HG02610 (cell line): ENCODE measurements at regions not wholly inside any gene's neighbourhood (a gene's known extent, or its start where the extent isn't known, plus 50 kb on each side); places are given as distances from the start of the nearest gene placed in this dataset.
A peak's percentile ranks its signal among the peaks of the same experiment; 100 is the strongest.

Experiments used
- ATAC-seq: cut with Tn5 transposase; IDR thresholded peaks from one replicate; pipeline ENCODE4 v1.9.1; 2021; ENCODE audit warnings: mild to moderate bottlenecking, moderate library complexity; ENCODE audit not compliant: unreplicated experiment

- ATAC-seq: no peak
Measured at GRCh38 chrX:109312757-109313156, 169.1 kb downstream of the GUCY2F start.

DNA sequence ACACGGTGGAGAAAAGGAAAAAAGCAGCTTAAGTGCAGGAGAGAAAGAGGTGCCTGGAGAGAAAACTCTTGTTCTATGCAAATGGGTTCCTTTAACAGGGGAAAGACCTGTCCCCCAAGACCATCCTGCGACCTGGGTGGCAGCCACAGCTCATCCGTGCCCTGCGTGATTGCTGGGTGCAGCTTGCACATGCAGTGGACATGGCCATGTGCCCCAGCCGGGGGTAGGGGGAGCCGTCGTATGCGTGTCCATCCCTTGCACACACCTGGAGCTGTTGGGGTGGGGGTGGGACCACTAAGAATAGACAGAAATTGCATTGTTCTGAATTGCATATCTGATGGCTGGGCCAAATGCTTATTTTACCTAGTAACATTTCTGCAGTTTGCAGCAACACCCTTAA is 171.9 kb downstream of the GUCY2F start:
- ATAC-seq: no peak

- no peak for ATAC-seq
Measured at GRCh38 chrX:109301177-109301576, 180.7 kb downstream of the GUCY2F start.

GRCh38 chrX:109300415-109300814 is 181.5 kb downstream of the GUCY2F start:
- no peak for ATAC-seq

GRCh38 chrX:109299091-109299490 is 182.8 kb downstream of the GUCY2F start:
- ATAC-seq: no peak

- ATAC-seq: no peak
Measured at GRCh38 chrX:109294097-109294814, 187.6 kb downstream of the GUCY2F start.

- ATAC-seq: no peak
Measured at GRCh38 chrX:109283870-109284269, 198.0 kb downstream of the GUCY2F start.

DNA sequence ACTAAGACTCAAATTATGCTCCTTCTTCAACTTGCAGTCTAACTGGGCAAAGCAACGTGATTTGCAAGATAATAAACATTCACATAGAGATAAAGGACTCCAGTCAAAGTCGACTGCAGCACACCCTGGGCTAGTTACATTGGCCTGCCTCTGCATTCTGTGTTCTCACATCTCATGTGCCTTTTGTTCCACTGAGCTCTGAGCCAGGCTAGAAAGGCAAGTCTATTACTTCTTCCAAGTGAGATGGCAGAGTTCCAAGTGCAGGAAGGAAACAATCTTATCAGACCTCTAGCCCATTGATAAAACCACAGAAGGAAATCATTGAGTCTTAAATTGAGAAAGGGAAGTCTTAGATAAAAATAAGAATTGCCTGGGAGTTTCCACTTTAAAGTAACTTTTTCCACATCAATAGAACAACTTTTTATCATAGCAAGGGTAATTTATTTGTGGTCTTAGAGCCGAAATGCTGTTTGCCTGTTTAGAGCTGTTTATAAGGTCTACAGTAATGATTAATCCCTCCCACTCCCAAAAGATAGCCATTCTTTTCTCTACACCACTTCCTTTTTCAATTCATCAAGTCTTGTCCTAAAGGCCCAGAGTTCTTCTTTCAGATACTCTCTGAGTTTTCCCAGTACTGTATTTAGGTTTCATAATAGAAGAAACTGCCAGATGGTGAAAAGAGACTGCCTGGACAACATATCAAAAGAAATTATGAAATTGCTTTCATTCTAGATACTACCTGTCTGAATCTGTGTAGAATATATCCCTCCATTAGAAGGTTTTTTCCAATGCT is 200.2 kb downstream of the GUCY2F start:
- peak; percentile 87 for ATAC-seq

DNA sequence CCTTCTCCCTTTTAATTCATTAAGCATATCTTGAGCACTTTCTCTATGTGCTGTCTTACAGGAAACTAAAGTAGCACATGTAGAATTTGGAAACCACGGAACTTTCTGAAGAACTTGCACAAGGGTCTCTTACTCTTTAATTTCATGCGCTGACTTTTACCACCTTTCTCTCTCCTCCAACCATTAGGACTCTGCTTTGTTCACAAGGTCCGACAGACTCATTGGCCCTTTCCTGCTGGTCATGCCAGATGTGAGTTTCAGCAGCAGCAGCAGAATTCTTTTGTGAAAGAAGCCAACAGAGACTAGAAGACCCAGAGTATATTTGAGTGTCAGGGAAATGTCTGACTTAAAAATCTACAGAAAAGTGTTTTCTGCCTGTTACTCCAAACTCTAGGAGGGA is 207.1 kb downstream of the GUCY2F start:
- no peak for ATAC-seq

DNA sequence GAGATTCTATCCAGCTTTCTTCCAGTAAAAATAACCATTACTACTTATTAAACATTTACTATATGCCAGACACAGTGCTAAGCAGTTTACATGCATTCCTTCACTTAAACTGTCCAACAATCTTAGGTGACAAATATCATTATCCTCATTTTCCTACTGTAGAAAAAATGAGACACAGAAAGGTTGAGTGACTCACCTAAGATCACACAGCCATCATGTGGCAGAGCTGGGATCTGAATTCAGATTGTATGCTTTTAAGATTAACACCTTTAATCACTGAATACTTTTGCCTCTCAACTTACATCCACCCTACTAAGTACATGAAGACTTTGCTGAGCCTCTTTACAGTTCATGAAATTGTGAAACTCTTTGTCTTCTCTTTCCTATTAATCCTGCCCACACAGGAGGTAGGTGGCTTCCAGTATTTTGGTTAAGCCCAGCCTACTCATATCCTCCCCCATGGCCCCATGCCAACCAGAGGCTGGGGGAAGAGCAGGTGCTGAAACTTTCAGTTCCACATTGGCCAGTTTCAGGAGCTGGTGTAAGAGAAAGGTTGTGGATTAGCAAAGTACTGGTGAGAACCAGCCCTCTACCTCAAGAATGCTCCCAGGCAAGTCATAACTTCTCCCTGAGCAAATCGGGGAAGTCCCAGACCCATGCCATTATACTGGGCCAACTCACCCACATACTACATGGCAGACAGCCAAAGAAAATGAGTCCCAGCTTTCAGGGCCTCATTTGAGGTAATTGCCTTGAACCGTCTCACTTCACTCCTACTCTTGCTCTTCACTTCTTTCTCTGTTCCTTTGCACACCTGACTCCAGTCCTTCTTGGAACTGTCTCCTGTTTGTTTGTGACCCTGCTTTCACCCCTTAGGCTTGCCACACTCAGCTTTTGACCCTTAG is 211.1 kb downstream of the GUCY2F start:
- ATAC-seq: peak; percentile 96

DNA sequence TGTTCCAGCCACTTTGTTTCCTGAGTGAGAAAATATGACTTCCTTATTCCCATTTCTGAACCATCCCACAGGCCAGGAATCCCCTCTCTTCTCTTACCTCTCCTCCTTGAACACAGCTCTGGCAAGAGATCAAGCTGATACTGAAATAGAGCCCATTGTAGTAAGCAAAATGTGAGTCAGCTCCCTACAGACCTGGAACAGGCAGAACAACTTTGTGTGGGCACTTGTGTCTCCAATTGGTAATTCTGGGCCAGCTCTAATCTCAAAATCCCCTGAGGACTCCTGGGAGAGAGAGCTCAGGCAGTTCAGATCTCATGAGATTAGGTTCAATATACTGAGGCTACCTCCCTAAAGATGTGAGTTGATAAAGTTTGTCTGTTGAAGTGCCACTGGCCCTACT is 213.5 kb downstream of the GUCY2F start:
- ATAC-seq: no peak

DNA sequence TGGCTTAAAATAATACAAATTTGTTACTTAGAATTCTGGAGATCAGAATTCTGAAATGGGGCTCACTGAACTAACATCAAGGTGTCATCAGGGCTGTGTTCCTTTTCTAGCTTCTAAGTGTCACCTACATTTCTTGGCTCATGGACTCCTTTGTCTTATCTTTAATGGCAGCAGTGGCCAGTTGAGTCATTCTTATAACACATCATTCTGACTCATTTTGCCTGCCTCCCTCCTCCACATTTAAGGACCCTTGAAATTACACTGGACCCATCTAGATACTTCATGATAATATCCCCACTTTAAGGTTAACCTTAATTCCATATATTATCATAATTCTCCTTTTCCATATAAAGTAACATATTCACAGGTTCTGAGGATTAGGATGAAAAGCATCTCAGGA is 215.9 kb downstream of the GUCY2F start:
- no peak for ATAC-seq

GRCh38 chrX:109264878-109265277 is 217.0 kb downstream of the GUCY2F start:
- peak; percentile 46 for ATAC-seq

DNA sequence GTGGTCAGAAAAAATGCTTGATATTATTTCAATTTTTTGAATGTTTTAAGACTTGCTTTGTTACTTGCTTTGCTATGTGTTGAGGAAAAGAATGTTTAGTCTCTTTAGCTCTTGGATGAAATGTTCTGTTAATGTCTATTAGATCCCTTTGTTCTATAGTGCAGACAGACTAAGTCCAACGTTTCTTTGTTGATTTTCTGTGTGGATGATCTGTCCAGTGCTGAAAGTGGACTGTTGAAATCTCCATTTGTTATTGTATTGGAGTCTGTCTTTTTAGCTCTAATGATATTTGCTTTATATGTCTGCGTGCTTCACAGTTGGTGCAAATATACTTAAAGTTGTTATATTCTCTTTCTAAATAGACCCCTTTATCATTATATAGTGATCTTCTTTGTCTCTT is 220.6 kb downstream of the GUCY2F start:
- no peak for ATAC-seq

DNA sequence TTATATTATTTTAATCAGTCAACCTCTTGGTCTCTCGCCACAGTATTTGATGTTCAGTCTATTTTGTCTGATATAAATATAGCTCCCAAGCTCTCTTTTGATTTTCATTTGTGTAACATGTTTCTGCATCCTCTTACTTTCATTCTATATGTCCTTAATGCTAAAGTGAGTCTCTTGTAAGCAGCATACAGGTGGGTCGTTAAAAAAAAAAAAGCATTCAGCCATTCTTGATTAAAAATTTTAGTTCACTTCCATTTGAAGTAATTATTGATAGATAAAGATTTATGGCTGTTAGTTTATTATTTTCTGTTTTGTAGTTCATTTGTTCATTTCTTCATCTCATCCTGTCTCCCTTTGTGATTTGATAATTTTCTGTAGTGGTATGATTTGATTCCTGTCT is 229.1 kb downstream of the GUCY2F start:
- ATAC-seq: no peak

DNA sequence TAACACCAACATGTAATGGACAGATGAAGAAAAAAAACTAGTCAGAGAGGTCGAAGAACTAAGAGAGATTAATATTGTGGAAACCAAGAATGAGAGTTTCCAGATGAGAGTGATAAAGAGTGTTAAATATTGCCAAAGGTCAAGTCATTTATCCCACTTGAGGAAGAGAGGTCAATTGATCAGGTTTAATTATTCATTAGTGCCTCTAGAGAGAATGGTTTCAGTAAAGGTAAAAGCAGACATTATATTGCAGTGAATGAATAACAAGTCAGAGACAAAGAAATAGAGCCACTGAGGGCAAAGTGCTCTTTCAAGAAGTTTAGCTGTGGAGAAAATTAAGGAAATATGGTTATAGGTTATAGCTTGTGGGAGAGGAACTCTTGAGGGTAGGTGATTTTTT is 263.1 kb downstream of the GUCY2F start:
- no peak for ATAC-seq

GRCh38 chrX:109199726-109200125 is 282.2 kb downstream of the GUCY2F start:
- no peak for ATAC-seq

DNA sequence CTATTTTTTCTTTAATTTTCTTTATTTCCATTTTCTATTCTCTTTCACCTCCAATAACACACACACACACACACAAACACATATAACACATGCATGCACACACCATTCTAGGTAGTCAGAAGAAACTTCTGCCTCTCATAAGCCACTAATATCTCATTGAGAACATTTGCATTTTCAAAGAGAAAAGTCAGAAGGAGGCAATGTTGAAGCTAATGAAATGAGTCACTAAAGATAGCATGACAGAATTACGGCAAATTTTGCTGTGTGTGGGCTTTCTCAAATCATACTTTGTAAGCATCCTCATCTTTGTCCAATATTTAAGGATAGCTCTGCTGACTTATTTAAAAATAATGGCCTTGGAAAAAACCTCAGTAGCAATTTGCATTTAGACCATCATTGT is 291.3 kb downstream of the GUCY2F start:
- peak; percentile 69 for ATAC-seq

GRCh38 chrX:109187473-109188168 is 294.3 kb downstream of the GUCY2F start:
- ATAC-seq: peak; percentile 80

DNA sequence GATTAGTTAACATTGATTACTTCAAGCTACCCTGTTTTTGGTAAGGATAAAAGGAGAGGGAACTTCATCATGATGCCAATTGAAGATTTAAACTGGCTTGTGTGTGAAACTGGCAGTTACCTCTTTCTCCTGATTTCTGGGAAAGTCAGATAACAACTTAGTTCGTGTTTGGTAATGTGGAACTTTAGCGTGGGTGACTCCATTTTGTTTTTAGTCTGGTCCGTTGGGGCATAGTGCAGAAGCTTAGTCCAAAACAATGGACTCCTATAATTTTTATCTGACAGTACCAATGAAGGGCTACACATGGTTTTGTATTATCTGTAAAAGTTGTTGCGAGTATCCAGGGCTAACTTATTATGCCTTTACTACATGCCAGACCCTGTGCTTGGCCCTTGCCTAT is 294.9 kb downstream of the GUCY2F start:
- no peak for ATAC-seq
